ENCODE measurements at regions not wholly inside any gene's neighbourhood (a gene's known extent, or its start where the extent isn't known, plus 50 kb on each side); places are given as distances from the start of the nearest gene placed in this dataset.

DNA sequence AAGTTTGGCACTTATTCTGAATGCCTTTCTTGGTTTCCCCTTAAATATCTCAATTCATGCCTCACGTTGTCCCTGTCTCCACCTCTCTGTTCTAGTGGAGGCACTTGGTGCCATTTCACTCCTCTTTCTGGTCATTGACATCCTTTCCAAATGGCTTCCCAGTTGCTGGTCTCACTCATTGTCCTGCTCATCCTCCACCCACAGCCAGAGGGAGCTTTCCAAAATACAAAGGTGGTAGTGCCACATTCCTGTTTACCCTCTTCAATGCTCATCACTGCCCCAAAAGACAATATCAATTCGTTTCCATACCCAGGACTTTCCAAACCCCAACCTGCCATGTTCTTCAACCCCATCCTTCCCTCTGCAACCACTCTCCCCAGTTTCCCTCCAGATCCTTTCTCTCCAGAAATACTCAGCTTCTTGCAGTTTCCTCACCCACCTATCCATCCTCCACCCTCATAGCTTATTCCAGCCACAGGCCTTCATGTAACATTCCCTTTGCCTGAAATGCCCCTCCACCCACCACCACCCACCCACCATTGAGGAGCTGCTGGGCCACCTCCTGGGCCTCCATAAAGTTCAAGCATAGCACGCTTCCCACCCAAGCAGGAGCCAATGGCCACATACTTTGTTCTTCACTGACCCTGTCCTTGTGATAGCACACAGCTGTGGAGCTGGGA, 63.1 kb upstream of the ADRB1 start:
- H3K9ac ChIP-seq (ENCODE audit: low read length): no peak overlapping the region
- H3K79me2 ChIP-seq (ENCODE audit: low read length): no peaks in the 10 kb centered on the region
- H3K27me3 ChIP-seq (ENCODE audit: low read length): no peaks in the 10 kb centered on the region
- no peak overlapping the region for H2AFZ ChIP-seq (ENCODE audit: low read length)
- H3K9me2 ChIP-seq (replicated peaks; ENCODE audit: low read length): no peaks in the 10 kb centered on the region
- no peaks in the 10 kb centered on the region for H3F3A ChIP-seq (ENCODE audit: low read length, unreplicated experiment)
- no peaks in the 10 kb centered on the region for H3K36me3 ChIP-seq (ENCODE audit: low read depth, low read length)
- ATAC-seq (no peak), DNase-seq (peak; percentile 34)
- CTCF ChIA-PET: no interaction called here
- POLR2A ChIA-PET (ENCODE audit: unreplicated experiment): no interaction called here
- TF ChIP-seq EZH2phosphoT487 (IDR thresholded peaks at IDR 0.05; ENCODE audit: borderline replicate concordance, low read length) (no peak), EZH2 (IDR thresholded peaks at IDR 0.05; ENCODE audit: low read length, unreplicated experiment) (no peak)
- TF ChIP-seq, protein P1, sequence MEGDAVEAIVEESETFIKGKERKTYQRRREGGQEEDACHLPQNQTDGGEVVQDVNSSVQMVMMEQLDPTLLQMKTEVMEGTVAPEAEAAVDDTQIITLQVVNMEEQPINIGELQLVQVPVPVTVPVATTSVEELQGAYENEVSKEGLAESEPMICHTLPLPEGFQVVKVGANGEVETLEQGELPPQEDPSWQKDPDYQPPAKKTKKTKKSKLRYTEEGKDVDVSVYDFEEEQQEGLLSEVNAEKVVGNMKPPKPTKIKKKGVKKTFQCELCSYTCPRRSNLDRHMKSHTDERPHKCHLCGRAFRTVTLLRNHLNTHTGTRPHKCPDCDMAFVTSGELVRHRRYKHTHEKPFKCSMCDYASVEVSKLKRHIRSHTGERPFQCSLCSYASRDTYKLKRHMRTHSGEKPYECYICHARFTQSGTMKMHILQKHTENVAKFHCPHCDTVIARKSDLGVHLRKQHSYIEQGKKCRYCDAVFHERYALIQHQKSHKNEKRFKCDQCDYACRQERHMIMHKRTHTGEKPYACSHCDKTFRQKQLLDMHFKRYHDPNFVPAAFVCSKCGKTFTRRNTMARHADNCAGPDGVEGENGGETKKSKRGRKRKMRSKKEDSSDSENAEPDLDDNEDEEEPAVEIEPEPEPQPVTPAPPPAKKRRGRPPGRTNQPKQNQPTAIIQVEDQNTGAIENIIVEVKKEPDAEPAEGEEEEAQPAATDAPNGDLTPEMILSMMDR (conservative IDR thresholded peaks at IDR 0.05; ENCODE audit: low read depth, low read length): peak; percentile 45
- no TSS peak for BruUV-seq (replicated peaks)
- no peaks in the 10 kb centered on the region for H4K20me1 ChIP-seq (ENCODE audit: low read length)
- no peak overlapping the region for H3K4me3 ChIP-seq (ENCODE audit: low read length)
- no peaks in the 10 kb centered on the region for H3K9me3 ChIP-seq (ENCODE audit: low read length)
- no peak overlapping the region for H3K4me2 ChIP-seq (ENCODE audit: low read length)
- intact Hi-C loops (cut with micrococcal nuclease): no loop called here
- H3K27ac ChIP-seq (ENCODE audit: low read length): no peak overlapping the region
- no peaks in the 10 kb centered on the region for H3K4me1 ChIP-seq (ENCODE audit: insufficient read depth, low read length)

DNA sequence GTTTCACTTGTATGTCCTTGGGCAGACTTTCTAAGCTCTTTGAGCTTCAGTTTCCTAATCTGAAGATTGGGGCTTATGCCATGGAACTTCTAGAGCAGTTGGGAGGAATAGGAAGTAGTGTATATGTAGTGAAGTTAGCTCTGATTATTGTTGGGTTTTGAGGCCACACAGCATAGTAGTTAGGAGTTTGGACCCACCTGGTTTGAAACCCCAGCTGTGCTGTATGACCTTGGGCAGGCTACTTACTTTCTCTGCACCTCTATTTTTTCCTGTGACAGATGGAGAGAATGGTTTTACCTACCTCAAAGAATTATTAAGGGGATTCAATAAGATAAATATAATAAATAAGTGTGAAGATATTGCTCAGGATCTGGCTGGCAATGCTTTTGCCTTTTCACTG, 61.4 kb upstream of the ADRB1 start:
- Histone ChIP-seq H4K20me1 (ENCODE audit: low read length) (no peaks in the 10 kb centered on the region), H3F3A (ENCODE audit: low read length, unreplicated experiment) (no peaks in the 10 kb centered on the region), H3K36me3 (ENCODE audit: low read depth, low read length) (no peaks in the 10 kb centered on the region), H3K9me2 (replicated peaks; ENCODE audit: low read length) (no peaks in the 10 kb centered on the region), H3K27me3 (ENCODE audit: low read length) (no peaks in the 10 kb centered on the region), H3K79me2 (ENCODE audit: low read length) (no peaks in the 10 kb centered on the region), H3K4me3 (ENCODE audit: low read length) (no peak overlapping the region), H3K4me1 (ENCODE audit: insufficient read depth, low read length) (no peaks in the 10 kb centered on the region), H2AFZ (ENCODE audit: low read length) (no peak overlapping the region), H3K4me2 (ENCODE audit: low read length) (no peak overlapping the region), H3K9me3 (ENCODE audit: low read length) (no peaks in the 10 kb centered on the region), H3K27ac (ENCODE audit: low read length) (no peak overlapping the region), H3K9ac (ENCODE audit: low read length) (no peak overlapping the region)
- intact Hi-C loops (cut with micrococcal nuclease): no loop called here
- BruUV-seq (replicated peaks): no TSS peak
- POLR2A ChIA-PET (ENCODE audit: unreplicated experiment): no interaction called here
- CTCF ChIA-PET: no interaction called here
- DNase-seq (no peak), ATAC-seq (no peak)
- TF ChIP-seq EZH2 (IDR thresholded peaks at IDR 0.05; ENCODE audit: low read length, unreplicated experiment) (no peak), EZH2phosphoT487 (IDR thresholded peaks at IDR 0.05; ENCODE audit: borderline replicate concordance, low read length) (no peak)
- TF ChIP-seq, protein P1 (conservative IDR thresholded peaks at IDR 0.05; ENCODE audit: low read depth, low read length): no peak

DNA sequence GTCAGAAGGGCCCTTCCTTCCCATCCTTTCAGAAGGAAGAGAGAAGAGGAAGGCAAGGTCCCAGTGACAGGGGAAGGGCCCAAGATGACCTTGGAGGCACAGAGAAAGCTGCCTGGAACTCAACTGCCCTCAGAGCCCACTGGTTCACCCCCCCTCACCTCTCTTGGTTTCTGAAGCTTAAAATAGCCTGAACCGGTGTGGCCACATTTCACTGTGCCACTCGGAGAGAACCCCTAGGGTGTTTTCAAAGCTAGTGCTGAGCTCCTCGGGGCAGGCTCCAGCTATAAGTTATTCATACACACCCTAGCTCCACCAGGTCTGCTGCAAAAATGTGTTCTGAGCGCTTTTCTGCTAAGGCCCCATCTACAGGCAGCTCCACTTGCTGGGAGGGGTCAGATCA, 60.9 kb upstream of the ADRB1 start:
- Histone ChIP-seq H3K4me2 (ENCODE audit: low read length) (0 out of 2 replicates have a peak overlapping the region, but pooled peaks have one; percentile 8), H3K4me1 (ENCODE audit: insufficient read depth, low read length) (no peaks in the 10 kb centered on the region), H2AFZ (ENCODE audit: low read length) (no peak overlapping the region), H3K4me3 (ENCODE audit: low read length) (no peak overlapping the region), H3K36me3 (ENCODE audit: low read depth, low read length) (no peaks in the 10 kb centered on the region), H3K79me2 (ENCODE audit: low read length) (no peaks in the 10 kb centered on the region), H3K9me2 (replicated peaks; ENCODE audit: low read length) (no peaks in the 10 kb centered on the region), H3K27ac (ENCODE audit: low read length) (no peak overlapping the region), H3F3A (ENCODE audit: low read length, unreplicated experiment) (no peaks in the 10 kb centered on the region), H3K9ac (ENCODE audit: low read length) (no peak overlapping the region), H4K20me1 (ENCODE audit: low read length) (no peaks in the 10 kb centered on the region), H3K9me3 (ENCODE audit: low read length) (no peaks in the 10 kb centered on the region), H3K27me3 (ENCODE audit: low read length) (no peaks in the 10 kb centered on the region)
- DNase-seq (peak; percentile 48), ATAC-seq (peak; percentile 27; the same call in 1 of the 2 replicates)
- no TSS peak for BruUV-seq (replicated peaks)
- POLR2A ChIA-PET (ENCODE audit: unreplicated experiment): no interaction called here
- intact Hi-C loops (cut with micrococcal nuclease): no loop called here
- CTCF ChIA-PET: no interaction called here
- TF ChIP-seq, protein P1 (conservative IDR thresholded peaks at IDR 0.05; ENCODE audit: low read depth, low read length): no peak
- TF ChIP-seq EZH2 (IDR thresholded peaks at IDR 0.05; ENCODE audit: low read length, unreplicated experiment) (no peak), EZH2phosphoT487 (IDR thresholded peaks at IDR 0.05; ENCODE audit: borderline replicate concordance, low read length) (no peak)
